Lung microvascular endothelial cell (primary cell): ENCODE measurements at regions not wholly inside any gene's neighbourhood (a gene's known extent, or its start where the extent isn't known, plus 50 kb on each side); places are given as distances from the start of the nearest gene placed in this dataset.

Experiments used
- DNase-seq, 2 donors: peaks; one replicate each; pipeline versions ENCODE4 v3.0.0 to v3.0.0-alpha.2; 2010; ENCODE audit warnings: low read depth in 2 of 2

GRCh38 chr7:113825832-113826231 lies 93.0 kb downstream of the PPP1R3A start:
- no peak for DNase-seq

GRCh38 chr7:113824117-113824823 lies 94.5 kb downstream of the PPP1R3A start:
- DNase-seq = no peak

- no peak for DNase-seq
These were observed 99.3 kb downstream of the PPP1R3A start for GRCh38 chr7:113819474-113819873.

- DNase-seq = no peak
These were observed 102.2 kb downstream of the PPP1R3A start for GRCh38 chr7:113816639-113817038.

- DNase-seq = no peak
These were observed 105.3 kb downstream of the PPP1R3A start for GRCh38 chr7:113813471-113813870.

GRCh38 chr7:113812591-113813255 lies 106.1 kb downstream of the PPP1R3A start:
- no peak for DNase-seq

- DNase-seq = peak in 1 of 2 donors; percentile 28
These were observed 108.6 kb downstream of the PPP1R3A start for GRCh38 chr7:113810080-113810744.

GRCh38 chr7:113809581-113809980 lies 109.2 kb downstream of the PPP1R3A start:
- DNase-seq = no peak

- DNase-seq = no peak
These were observed 112.0 kb downstream of the PPP1R3A start for GRCh38 chr7:113806633-113807327.

- no peak for DNase-seq
These were observed 112.8 kb downstream of the PPP1R3A start for GRCh38 chr7:113805976-113806375.

- no peak for DNase-seq
These were observed 114.2 kb downstream of the PPP1R3A start for GRCh38 chr7:113804475-113805095.

GRCh38 chr7:113801751-113802150 lies 117.1 kb downstream of the PPP1R3A start:
- DNase-seq = no peak

GRCh38 chr7:113800826-113801225 lies 118.0 kb downstream of the PPP1R3A start:
- no peak for DNase-seq

GRCh38 chr7:113799896-113800295 lies 118.9 kb downstream of the PPP1R3A start:
- DNase-seq = no peak

- DNase-seq = peak in 1 of 2 donors; percentile 79
These were observed 121.3 kb downstream of the PPP1R3A start for GRCh38 chr7:113797420-113798010.

GRCh38 chr7:113796557-113796956 lies 122.3 kb downstream of the PPP1R3A start:
- DNase-seq = peak; percentile 58 to 86

- DNase-seq = no peak
These were observed 124.2 kb downstream of the PPP1R3A start for GRCh38 chr7:113794573-113794972.

- no peak for DNase-seq
These were observed 125.6 kb downstream of the PPP1R3A start for GRCh38 chr7:113793171-113793570.

GRCh38 chr7:113790025-113790424 lies 128.8 kb downstream of the PPP1R3A start:
- DNase-seq = peak in 1 of 2 donors; percentile 55

GRCh38 chr7:113787106-113787505 lies 131.7 kb downstream of the PPP1R3A start:
- no peak for DNase-seq

GRCh38 chr7:113784956-113785355 lies 133.9 kb downstream of the PPP1R3A start:
- no peak for DNase-seq
